CD4-positive, alpha-beta T cell treated with Interleukin-12 subunit alpha and Interleukin-12 subunit beta, for 1 hour (primary cell): ENCODE measurements at regions not wholly inside any gene's neighbourhood (a gene's known extent, or its start where the extent isn't known, plus 50 kb on each side); places are given as distances from the start of the nearest gene placed in this dataset.

Source experiments
- DNase-seq: peaks from one replicate; pipeline ENCODE4 v3.0.0-alpha.2; 2020

DNA sequence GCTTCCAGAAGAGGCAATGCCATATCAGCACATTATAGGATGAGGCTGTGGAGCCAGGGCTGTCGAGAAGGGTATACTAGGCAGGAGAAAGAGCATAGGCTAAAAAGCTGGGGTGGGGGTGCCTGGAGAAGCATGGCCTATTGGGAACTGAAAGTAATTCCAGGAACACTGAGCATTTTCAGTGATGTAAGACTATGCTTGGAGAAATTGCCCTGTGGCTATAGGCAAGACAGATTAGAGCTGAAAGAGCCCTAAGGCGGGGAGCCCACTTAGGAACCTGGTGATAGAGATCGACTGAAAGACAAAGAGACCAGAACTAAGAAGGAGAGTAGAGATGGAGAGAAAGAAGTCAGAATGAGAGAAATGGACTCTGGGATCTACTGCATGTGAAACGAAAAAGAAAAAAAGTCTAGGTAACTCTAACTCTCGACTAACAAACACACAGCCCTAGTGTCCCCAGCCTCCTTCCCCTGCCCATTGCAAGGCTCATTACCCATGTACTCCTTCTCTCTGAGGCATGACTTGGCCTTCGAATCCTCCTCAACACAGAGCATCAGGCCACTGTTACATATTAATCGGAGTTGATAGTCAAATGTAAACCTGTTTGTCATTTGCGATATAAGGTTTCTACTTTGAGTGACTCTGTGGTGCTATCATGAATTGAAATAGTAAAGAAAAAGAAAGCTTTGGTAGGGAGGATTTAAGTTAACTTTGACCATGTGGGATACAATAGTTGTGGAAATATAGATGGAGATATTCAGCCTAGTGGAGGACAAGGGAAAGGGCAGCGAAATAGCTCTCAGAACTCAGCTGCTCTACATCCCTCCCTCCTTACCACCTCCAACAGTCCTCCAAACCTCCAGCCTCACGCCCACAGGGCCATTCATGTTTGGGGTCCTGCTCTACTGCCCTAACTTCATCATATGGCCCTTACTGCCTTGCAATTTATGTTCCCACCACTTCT, 52.3 kb upstream of the BMAL1 start:
- DNase-seq, result no peak

DNA sequence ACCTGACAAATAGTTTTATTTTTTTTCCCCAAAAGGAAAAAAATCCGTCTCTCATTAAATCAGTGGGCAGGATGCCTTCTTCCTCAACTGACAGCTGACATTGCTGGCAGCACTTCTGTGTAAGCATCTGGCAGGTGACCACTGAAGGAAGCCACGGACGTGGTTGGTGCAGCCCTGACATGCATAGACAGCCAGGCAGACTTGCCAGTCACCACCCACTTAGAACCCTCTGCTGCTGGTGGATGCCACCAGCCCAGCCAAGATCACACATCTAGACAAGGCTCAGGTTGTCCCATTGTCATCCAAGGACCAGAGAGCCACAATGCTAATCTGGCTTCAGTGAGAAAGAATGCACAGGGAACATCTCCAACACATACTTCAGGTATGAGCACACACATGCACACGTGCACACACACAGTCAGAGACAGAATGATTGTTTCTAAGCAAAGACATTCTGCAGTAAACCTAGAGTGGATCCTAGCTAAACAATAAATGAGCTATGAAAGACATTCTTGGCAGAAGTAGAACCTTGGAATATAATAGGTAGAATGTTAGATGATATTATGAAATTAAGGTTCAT, 49.8 kb upstream of the BMAL1 start:
- no peak for DNase-seq
